GM12878 (cell line): ENCODE measurements at regions not wholly inside any gene's neighbourhood (a gene's known extent, or its start where the extent isn't known, plus 50 kb on each side); places are given as distances from the start of the nearest gene placed in this dataset.

ENCODE experiments used
- CEBPZ ChIP-seq: fragments of 150-350 bp; IDR thresholded peaks from 2 replicates; pipeline ENCODE4 v1.6.1; 2016; ENCODE audit warnings: low read depth, low read length
- NBN ChIP-seq: fragments of 450-650 bp; IDR thresholded peaks from 2 replicates; pipeline ENCODE4 v1.6.1; 2016
- NFYB ChIP-seq: IDR thresholded peaks from 2 replicates; pipeline ENCODE4 v1.6.1; 2011; ENCODE audit warnings: low read depth, mild to moderate bottlenecking, low read length, improper control_type of control experiment, moderate library complexity; ENCODE audit not compliant: insufficient read depth
- PAX8 ChIP-seq: fragments of 450-650 bp; IDR thresholded peaks from 2 replicates; pipeline ENCODE4 v1.6.1; 2017; ENCODE audit warnings: mild to moderate bottlenecking, moderate library complexity
- POLR2A ChIP-seq: IDR thresholded peaks from 2 replicates; pipeline ENCODE4 v1.6.1; 2011; ENCODE audit warnings: low read depth, mild to moderate bottlenecking, low read length
- RELA ChIP-seq: fragments of 450-650 bp; IDR thresholded peaks from 2 replicates; pipeline ENCODE4 v1.8.0; 2014; ENCODE audit warnings: borderline replicate concordance; ENCODE audit not compliant: partially characterized antibody
- REST ChIP-seq: IDR thresholded peaks from 2 replicates; pipeline ENCODE4 v1.6.1; 2012; ENCODE audit warnings: mild to moderate bottlenecking, low read depth, low read length
- SREBF1 ChIP-seq: IDR thresholded peaks from 2 replicates; pipeline ENCODE4 v1.6.1; 2012; ENCODE audit warnings: mild to moderate bottlenecking, low read length
- TCF7 ChIP-seq: IDR thresholded peaks from 2 replicates; pipeline ENCODE4 v1.6.1; 2014; ENCODE audit warnings: antibody characterized with exemption, borderline replicate concordance
- ZBTB40 ChIP-seq: fragments of 450-650 bp; IDR thresholded peaks from 2 replicates; pipeline ENCODE4 v1.6.1; 2016; ENCODE audit warnings: mild to moderate bottlenecking, moderate library complexity, borderline replicate concordance
- ZNF207 ChIP-seq: fragments of 450-650 bp; IDR thresholded peaks from 2 replicates; pipeline ENCODE4 v1.6.1; 2014; ENCODE audit warnings: antibody characterized with exemption, mild to moderate bottlenecking, borderline replicate concordance

- TF ChIP-seq ZNF207 (no peak), NBN (no peak), SREBF1 (no peak), RELA (no peak), PAX8 (no peak), NFYB (no peak), TCF7 (no peak), ZBTB40 (no peak), REST (no peak), POLR2A (no peak), CEBPZ (no peak)
Measured at GRCh38 chr14:49280566-49280965, 305.6 kb downstream of the RPS29 start (continued).
